Stimulated activated CD4-positive, alpha-beta T cell treated with anti-CD3 and anti-CD28 coated beads, Interleukin-1b, Interleukin-23, amount 100 ng/mL, for 24 hours (primary cell): ENCODE measurements at regions not wholly inside any gene's neighbourhood (a gene's known extent, or its start where the extent isn't known, plus 50 kb on each side); places are given as distances from the start of the nearest gene placed in this dataset.

Experiments
- DNase-seq, 4 experiments: peaks; one replicate each; pipeline ENCODE4 v3.0.0-alpha.2; 2020; ENCODE audit warnings: low read depth in 4 of 4, low spot score in 1 of 4

DNA sequence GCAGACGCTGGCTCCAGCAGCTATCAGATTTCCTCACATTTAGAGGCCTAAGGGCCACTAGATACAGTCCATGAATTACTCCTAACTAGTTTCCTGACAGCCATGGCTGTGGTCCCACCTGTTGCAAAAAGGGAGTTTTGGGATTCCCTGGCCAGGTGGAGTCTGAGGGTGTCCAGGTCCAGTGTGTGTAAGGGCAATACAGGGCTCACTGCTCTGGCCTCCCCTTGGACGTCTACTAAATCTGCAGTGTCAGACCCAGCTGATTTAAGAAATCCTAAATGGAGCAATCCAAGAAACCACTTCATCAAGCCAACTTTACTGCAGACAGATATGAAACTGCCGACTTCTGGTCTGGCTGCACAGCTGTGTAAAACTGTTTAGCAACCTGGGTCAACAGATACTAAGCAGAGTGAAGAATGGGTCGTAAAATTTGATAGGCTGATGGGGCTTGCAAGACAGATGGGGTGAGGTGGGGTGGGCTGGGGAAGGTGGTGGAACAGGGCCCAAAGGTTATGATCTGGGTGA lies 116.4 kb downstream of the GADD45G start:
- no peak for DNase-seq

DNA sequence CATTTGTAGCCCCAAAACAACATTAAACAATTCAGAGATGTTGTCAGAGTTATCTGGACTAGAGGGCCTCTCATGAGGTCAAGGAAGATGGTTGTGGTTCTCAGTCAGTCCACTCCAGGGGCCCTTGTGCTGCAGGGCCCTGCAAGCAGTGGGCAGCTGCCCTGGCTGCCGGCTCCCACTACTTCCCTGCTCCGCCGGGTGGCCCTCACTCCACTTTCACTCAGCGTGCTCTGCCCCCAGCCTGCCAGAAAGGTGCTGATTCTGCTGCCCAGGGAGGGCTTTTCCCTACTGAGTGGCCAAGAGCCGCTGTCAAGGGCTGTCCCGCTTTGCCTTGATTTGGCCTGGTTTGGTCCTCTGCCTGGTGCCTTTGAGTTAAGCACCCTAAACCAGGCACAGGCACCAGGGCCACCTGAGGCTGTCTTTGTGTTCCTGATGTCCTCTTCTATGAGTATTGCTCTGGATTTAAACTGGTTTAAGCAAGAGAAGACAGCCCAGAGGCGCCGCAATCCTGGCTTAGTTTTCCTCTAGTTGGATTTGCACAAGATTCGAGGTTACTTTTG lies 117.2 kb downstream of the GADD45G start:
- no peak for DNase-seq

DNA sequence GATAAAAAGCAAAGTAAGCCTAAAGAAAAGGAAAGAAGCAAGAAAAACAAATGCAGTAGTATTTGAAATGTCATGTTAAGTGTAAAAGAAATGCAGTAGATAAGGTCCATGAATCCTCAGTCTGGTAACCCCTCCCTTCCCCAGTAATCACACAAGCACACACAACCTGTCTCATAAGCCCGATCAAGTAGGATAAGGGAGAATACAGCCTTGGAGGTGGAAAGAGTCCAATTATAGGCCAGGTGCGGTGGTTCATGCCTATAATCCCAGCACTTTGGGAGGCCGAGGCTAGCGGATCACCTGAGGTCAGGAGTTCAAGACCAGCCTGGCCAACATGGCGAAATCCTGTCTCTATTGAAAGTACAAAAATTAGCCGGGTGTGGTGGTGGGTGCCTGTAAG lies 117.9 kb downstream of the GADD45G start:
- DNase-seq = no peak

DNA sequence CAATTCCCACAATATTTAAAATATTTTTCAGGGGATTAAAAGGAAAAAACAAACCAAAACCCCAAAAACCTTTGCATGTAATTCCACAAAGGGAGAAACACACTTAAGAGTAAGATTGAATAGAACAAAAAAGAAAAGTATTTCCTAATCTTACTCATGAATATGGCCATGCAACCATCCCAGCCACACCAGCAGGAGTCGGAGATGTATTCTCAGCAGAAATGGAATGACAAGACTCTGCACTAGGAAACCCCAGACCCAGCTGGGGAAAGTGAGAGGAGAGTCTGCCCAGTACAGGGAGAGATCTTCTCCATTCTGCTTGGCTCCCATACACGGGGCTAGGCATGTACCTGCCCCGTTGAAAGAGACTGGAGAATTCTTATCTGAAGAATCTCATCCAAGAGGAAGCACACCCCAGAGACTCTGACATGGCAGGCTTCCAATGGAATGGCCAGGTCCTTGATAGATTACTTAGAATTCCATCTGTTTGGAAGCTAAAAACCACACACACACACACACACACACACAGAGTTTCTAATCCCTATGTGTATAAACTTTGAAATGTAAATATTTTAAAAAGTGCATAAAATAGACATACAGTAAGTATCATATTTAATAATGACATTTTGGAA lies 118.8 kb downstream of the GADD45G start:
- no peak for DNase-seq

DNA sequence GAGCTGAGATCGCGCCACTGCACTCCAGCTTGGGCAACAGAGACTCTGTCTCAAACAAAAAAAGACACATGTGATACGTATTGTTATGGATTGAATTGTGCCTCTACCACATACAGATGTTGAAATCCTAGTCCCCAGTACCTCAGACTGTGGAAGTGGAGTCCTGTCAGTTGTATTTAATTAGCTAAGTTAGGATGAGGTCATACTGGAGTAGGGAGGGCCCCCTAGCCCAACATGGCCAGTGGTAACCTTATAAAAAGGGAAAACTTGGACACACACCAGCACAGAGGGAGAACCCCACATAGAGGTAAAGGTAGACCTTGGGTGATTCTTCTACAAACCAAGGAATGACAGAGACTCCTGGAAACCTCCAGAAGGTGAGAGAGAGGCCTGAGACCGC lies 119.8 kb downstream of the GADD45G start:
- DNase-seq = no peak

DNA sequence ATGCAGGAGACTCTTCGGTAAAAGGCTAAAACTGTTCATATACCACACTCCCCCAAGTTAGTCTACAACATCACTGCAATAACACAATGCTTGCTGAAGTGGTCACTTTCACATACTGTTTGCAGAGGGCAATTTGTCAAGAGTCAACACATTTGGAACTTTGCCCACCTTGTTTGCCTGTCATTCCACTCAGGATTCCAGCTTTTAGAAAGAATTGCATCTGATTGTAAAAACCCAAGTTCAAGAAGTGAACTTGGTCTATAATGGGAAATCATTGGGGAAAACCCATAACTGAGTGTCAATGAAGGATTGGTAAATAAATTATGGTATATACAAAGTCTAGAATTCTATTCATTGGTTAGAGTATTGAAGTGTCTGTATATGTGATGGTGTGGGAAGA lies 120.5 kb downstream of the GADD45G start:
- no peak for DNase-seq

DNA sequence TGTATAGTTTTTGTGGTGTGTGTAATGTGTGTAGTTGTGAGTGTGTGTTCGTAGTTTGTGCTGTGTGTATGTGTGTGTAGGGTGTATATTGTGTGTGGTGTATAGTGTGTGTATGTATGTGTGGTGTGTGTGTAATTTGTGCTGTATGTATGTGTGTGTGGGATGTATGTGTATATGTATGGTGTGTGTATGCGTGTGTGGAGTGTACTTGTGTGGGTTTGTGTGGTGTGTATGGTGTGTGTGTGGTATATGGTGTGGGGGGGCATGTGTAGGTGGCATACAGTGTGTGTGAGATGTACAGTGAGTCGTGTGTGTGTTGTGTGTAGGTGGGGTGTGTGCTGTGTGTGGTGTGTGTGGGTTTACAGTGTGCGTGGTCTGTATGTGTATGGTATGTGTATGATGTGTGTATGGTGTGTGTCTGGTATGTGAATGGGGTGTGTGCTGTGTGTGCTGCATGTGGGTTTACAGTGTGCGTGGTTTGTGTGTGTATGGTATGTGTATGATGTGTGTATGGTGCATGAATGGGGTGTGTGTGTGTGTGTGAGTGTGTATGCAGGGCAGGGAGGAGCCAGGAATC lies 125.2 kb downstream of the GADD45G start:
- no peak for DNase-seq

DNA sequence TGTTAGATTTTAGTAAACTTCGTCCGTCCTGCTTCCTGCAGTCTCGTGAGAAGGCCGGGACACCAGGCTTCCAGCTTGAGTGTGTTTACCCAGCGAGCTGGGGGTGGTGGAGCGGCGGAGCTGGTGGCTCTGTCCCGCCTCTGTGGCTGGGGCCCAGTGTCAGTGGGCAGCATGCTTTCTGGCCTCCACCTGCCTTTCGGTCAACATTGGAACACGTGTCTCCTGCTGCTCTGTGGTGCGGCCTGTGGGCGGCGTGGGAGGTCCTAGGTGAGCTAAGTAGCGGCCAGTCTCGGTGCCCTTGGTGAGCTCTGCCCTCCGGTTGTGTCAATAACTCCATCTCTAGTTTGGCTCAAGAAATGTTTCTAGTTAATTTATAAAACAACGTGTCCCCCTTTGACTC lies 125.9 kb downstream of the GADD45G start:
- no peak for DNase-seq

DNA sequence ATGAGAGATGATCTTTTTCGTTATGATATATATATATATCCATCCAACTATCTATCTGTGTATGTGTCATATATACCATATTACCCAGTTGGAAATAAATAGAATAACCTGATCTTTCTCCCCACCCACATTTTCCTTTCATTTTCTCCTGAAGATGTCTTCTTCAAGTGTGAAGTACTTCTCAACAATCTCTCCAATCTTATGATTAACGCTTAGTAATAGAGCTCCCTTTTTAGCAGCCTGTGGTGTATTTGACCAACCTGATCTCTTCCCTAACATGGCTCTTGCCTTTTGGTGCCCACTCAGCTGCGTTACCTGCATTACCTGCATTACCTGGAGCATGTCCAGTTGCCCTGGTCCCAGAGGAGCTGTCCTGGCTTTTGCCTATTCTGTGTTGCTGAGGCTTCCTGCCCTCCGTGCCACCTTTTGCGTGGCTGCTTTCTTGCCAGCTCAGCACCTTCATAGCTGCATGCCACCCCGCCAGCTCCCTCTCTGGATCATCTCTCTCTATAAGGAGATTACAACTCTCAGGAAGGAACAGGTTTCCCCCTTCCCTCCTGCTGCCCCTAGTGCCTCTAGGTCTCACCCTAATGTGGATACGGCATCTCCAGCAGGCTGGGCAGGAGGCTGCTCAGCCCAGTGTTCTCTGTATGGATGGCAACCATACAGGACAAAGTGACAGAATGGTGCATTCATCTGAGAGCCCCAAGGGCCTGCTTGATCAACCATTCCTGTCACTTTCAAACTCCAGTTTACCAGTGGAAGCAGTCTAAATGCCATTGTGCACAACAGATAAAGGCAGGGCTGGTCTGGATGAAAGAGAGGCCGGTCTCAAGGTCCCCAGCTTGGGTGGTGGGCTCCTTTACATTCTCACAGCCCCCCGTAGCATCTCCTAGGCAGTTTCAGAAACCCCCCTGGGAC lies 126.7 kb downstream of the GADD45G start:
- DNase-seq = no peak

DNA sequence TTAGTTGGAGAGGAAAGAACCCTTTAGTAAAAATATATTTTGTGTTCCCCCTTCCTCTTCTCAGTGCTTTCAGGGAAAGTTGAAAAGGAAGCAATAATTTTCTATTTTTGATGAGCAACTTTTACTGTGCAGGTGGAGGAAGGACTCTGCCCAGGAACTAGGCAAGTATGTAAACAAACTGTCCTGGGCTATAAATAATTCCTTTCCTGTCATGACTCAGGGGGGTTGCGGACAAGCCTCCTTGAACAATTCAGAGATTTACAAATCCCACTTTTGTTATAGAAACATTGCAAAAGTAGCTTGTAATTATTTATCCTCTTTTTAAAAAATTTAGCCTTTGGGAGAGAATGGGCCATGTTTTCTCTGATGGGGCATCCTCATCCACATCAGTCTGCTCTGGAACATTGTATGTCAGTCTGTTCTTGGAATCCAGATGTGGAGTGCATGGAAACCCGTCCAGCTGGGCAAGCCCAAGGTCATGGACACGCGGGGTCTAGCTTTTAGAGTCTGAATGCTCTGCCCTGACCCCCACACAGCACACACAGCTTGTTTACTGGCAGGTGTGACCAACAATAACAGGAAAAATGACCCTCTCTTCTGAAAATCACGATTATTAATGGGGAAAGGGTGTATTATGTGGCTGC lies 127.6 kb downstream of the GADD45G start:
- no peak for DNase-seq

DNA sequence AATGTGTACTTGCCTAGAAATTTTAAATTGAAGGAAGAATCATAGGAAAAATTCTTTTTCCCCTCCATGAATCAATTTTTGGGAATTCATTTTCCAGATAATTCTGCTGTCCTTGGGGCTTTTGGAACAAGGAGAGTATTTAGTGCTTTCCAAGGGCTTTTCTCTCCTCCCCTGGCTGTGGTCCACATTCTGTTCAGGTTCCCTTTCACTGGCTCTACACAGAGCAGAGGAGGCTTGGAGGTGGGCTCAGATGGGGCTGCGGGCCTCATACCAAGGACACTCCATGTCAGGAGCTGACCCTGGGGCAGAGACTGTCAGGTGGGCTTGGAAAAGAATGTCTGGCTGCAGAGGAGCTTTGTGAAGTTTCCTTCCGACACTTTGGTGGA lies 128.1 kb downstream of the GADD45G start:
- DNase-seq = no peak

DNA sequence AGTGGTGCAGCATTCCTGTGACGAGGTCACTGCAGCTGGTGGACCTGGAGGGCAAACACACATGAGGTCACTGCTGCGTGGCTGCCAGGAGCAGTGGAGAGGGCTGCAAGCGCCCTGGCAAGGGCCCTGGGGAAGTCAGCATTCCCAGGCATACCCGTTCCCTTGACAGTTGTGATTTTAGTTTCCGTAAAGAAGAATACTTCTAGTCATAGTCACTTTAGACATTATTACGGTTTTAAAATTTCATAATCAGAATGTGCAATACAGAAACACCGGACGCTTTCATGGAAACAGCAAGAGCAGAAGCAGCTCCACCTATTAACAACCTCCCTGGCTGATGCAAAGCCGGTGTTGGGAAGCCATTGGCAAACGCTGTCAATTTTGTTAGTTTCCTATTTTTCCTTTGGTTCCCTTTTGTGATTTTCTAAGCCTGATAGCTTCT lies 129.8 kb downstream of the GADD45G start:
- no peak for DNase-seq

DNA sequence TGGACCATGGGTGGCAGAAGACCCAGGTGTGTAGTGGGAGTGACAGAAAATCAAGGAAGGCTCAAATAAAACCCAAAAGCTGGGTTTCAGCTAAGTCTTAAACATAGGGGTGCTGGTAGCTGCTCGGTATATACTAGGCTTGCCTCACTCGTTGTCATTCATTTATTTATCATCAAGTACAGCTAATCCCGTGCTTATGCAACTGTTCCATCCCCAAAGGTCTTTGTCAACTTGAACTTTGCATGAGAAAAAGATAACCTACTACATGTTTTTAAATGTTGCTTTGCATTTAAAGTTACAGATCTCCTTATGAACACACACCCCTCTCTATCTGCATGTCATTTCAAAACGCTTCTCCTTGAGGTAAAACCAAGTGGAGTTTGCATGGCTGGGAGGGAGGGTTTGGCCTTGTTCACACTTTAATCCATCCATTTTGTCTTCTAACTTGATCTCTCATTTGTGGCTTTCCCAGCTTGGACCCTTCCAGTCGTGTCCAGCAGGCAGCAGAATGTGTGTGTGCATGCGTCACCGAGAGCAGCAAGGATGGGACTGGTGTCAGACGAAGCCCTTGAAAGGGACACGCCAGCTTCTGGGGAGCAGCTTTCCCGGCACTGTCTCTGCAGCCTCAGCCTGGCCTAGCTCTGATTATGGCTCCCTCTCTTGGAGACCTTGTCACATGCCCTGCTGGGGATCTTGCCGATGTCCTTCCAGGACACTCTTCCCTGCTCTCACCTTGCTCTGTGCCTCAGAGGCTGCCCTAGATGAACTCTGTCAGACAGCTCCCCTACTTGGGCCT lies 133.5 kb downstream of the GADD45G start:
- DNase-seq = no peak

DNA sequence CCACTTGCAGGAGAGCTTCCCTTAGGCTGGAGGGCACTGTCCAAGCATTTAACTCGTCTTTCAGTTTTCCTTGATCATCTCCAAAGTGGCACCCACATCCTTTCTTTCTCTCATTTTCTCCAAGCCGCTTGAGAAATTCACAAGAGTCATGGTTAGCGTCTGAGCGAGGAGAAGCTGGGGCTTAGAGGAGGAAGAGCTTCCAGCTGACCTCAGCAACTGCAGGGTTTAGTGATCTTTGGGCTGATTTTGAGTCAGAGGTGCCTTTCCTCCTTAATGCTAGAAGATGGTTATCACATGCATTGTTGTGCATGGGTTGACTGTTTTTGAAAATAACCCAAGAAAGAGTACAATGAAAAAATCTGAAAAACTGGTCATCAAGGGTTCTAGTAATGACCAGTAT lies 134.7 kb downstream of the GADD45G start:
- DNase-seq = no peak

DNA sequence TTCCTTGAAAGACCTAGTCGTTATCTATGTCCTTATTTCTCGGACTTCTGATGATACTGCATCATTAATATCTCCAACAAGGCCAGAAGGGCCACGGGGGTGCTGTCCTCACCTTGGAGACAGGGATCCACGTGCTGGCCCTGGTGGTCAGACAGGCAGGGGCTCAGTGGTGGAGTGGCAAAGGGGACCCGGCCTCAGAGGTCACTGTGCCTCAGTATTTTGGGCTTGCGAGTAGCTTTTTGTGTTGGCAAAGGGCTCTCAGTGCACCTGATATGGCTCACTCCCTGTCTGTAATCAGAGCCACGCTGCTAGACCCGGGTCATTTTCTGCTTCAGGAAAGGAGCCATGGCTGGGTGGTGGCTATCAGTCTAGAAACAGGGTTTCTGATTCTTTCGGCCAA lies 135.1 kb downstream of the GADD45G start:
- DNase-seq = no peak

DNA sequence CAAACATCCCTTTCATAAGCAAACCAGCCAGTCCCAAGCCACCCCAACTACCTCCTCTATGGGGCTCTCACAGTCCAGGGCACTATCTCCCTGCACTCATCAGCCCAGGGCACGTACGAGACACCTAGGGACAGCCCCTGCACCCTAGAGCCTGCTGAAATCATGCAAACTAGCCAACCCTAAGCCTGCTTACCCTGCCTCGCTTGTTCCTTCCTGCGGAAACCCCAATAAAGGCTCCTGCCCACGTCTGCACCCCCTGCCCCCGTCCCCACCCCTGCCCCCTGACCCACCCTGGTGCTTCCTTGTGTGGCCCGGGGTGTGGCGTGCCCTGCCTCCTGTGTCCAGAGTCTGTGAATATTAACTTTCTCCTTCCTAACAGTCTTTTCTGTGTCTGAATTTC lies 135.9 kb downstream of the GADD45G start:
- DNase-seq = peak in 2 of 4 experiments; percentile 11 to 28

DNA sequence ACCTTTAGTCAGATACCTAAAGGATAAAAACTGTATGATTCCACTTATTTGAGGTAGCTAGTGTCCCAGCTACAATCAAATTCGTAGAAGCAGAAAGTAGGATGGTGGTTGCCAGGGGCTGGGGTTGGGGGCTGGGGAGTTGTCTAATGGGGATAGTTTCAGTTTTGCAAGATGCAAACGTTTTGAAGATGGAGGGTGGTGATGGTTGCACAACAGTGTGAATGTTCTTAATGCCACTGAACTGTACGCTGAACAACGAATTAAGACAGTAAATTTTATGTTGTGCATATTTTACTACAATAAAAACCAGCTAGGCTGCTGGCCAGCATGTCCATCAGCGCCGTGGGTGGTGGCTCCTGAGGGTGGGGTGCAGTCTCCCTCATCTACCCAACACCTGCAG lies 137.8 kb downstream of the GADD45G start:
- DNase-seq = no peak

DNA sequence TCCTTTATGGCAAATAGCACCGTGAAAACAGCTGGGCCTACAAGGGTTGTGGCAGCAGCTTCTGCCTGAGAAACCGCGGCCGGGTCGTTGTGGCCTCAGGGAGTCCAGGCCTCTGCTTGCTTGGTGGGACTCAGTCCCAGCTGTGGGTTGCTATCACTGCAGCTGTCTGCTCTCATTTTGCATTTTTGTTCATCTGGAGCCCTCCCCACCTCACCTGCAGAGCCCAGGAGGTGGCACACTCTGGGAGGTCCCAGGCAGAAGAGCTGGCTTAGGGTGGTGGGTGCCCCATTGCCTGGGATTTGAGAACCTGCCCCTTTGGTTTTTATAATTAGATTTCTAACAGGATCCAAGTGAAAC lies 138.4 kb downstream of the GADD45G start:
- DNase-seq = no peak

DNA sequence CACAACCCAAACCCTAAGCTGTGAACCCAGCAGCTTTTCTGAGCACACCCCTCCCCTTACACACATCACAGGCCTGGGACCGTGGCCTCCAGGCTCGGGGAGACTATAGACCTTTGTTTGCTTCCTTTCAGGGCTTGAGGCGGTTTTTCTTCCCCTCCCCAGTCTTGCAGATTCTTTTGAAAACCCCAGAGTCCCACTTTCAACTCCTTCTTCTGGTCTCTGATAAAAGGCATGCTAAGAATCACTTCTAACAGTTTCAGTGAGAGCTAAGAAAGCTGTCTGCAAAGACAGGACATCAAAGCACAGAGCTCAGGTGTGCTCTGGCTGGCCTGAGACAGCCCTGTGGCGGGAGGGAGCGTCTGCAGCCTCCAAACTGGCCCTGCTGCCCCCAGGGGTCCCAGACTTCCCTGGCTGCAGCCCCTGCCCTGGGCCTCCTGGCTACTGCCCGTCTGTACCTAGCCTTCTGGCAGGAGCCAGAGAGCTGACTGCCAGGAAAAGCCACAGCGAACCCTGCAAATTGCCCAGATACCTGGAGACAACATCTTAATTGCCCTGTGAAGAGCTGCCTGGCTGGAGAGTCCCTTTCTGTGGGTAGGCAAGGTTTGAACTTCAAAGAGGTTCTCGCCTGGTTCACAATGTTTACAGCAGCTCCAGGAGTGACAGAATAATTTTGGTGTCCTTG lies 138.9 kb downstream of the GADD45G start:
- DNase-seq = no peak

DNA sequence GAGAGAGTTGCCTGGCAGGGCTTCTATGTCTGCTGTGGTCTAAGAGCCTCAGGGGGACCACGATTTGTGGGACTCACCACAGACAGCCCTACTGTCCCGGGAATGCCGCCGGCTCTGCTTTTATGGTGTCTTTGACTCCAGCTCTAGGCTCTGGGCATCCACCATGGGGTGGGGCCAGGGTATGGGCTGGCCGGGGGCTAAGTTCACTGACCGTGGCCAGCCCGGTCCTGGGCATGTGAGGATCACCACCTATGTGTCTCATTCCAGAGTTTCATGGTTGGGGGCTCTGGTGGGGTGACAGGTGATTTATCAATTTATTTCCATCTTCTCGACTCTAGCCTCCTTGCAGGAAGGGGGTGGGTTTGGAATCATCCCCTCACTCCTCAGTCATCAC lies 139.4 kb downstream of the GADD45G start:
- DNase-seq = no peak
